H1 (cell line): ENCODE measurements at regions not wholly inside any gene's neighbourhood (a gene's known extent, or its start where the extent isn't known, plus 50 kb on each side); places are given as distances from the start of the nearest gene placed in this dataset.

ENCODE experiments used
- ATF3 ChIP-seq: IDR thresholded peaks from 2 replicates; pipeline ENCODE4 v1.6.1; 2011; ENCODE audit warnings: low read depth, mild to moderate bottlenecking, low read length; ENCODE audit not compliant: insufficient read depth
- HDAC6 ChIP-seq: IDR thresholded peaks from one replicate; pipeline ENCODE4 v1.7.1; 2012; ENCODE audit warnings: low read depth, mild to moderate bottlenecking, inconsistent platforms, low read length, moderate library complexity
- RAD21 ChIP-seq, 2 experiments: IDR thresholded peaks in 1 of 2; conservative IDR thresholded peaks in 1 of 2; 2 replicates each; pipeline ENCODE4 v1.6.1; 2011; ENCODE audit warnings: low read depth in 2 of 2, low read length in 2 of 2, improper control_type of control experiment in 1 of 2, inconsistent platforms in 1 of 2, mild to moderate bottlenecking in 1 of 2, moderate library complexity in 1 of 2
- TF ChIP-seq, protein P1 (sequence below), 3 experiments: IDR thresholded peaks; 1 replicate in 2 of 3; 2 replicates in 1 of 3; pipeline versions ENCODE4 v1.5.1 to v1.6.1; 2011; ENCODE audit warnings: low read length in 3 of 3, mild to moderate bottlenecking in 3 of 3, inconsistent platforms in 2 of 3, low read depth in 1 of 3, moderate library complexity in 1 of 3; ENCODE audit not compliant: insufficient read depth in 1 of 3; ENCODE audit errors: control extremely low read depth in 1 of 3

DNA sequence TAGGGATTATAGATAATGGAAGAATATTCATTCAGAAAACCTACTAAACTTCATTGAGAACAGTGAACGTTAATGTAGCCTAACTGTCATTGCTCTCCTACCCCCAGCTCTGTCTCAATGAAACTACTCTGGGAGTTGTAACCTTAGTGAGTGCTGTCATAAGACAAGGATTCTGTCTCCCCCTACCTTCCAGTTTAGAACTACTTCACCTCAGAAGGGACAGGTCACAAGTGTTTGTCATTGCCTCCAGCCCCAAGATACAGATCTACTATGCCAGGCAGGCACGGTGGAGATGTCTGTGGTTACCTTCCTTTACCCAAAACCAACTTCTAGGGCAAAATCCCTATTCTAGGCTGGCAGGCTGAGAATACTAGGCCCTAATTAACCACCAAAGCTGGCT, 833.1 kb upstream of the SEL1L start:
- TF ChIP-seq ATF3 (no peak), RAD21 (IDR thresholded peaks at IDR 0.05 in 1 of 2, conservative IDR thresholded peaks at IDR 0.05 in 1 of 2; ENCODE audit: low read depth in 2 of 2, low read length in 2 of 2) (peak; percentile 61 to 71), HDAC6 (no peak)
- TF ChIP-seq, protein P1, sequence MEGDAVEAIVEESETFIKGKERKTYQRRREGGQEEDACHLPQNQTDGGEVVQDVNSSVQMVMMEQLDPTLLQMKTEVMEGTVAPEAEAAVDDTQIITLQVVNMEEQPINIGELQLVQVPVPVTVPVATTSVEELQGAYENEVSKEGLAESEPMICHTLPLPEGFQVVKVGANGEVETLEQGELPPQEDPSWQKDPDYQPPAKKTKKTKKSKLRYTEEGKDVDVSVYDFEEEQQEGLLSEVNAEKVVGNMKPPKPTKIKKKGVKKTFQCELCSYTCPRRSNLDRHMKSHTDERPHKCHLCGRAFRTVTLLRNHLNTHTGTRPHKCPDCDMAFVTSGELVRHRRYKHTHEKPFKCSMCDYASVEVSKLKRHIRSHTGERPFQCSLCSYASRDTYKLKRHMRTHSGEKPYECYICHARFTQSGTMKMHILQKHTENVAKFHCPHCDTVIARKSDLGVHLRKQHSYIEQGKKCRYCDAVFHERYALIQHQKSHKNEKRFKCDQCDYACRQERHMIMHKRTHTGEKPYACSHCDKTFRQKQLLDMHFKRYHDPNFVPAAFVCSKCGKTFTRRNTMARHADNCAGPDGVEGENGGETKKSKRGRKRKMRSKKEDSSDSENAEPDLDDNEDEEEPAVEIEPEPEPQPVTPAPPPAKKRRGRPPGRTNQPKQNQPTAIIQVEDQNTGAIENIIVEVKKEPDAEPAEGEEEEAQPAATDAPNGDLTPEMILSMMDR (IDR thresholded peaks at IDR 0.05; ENCODE audit: control extremely low read depth in 1 of 3, insufficient read depth in 1 of 3, low read depth in 1 of 3, low read length in 3 of 3): peak in 2 of 3 experiments; percentile 45 to 57; a peak in 3 of 4 replicates
